RWPE1 (cell line): ENCODE measurements at regions not wholly inside any gene's neighbourhood (a gene's known extent, or its start where the extent isn't known, plus 50 kb on each side); places are given as distances from the start of the nearest gene placed in this dataset.

Experiments
- CTCF ChIA-PET: fragments of 350-600 bp; sonication (Branson Sonifier 250); formaldehyde crosslinking; extraction: SDS; loops from one replicate; lab custom pipeline; 2021; lab: Yijun Ruan, JAX
- POLR2A ChIA-PET: fragments of 400-600 bp; formaldehyde crosslinking; extraction: SDS; loops from one replicate; lab custom pipeline; 2020; ENCODE audit warnings: antibody characterized with exemption; ENCODE audit not compliant: low non-redundant PET; lab: Yijun Ruan, JAX
- DNase-seq: peaks from one replicate; pipeline ENCODE4 v3.0.0; 2012; ENCODE audit warnings: low spot score
- H3K27ac ChIP-seq: fragments of 450-650 bp; 2 replicates; pipeline ENCODE4 v1.5.1; 2017
- TF ChIP-seq, protein P1 (sequence below): fragments of 450-650 bp; conservative IDR thresholded peaks from 2 replicates; pipeline ENCODE4 v1.5.1; 2017; ENCODE audit warnings: low read depth, mild to moderate bottlenecking

DNA sequence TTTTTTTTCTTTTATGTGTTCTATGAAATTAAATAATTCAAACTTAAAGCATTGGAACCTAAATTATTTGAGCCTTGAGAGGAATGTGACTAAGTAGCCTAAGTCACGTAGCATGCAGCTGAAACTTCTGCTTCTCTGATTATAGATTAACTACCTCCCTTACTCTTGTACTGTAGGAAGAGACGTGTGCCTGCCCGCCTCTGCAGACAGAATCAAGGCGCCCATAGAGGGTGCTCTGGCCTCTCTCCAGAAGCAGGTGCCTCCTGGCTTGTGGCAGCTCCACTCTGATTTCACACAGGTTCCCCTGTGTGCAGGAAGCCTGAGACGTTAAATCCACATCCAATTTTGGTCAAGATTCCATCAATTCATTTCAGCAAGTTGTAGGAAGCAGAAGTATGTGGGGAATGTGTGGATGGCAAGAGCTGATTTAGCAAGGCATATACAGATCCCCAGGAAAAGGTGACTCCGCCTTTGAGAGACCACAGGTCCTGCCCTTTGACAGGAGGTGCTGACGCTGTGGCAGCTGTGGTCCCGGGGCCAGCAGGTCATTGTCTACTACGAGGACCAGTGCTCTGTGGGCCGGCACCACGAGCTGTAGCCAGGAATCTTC is 1418.8 kb downstream of the CDH11 start:
- TF ChIP-seq, protein P1, sequence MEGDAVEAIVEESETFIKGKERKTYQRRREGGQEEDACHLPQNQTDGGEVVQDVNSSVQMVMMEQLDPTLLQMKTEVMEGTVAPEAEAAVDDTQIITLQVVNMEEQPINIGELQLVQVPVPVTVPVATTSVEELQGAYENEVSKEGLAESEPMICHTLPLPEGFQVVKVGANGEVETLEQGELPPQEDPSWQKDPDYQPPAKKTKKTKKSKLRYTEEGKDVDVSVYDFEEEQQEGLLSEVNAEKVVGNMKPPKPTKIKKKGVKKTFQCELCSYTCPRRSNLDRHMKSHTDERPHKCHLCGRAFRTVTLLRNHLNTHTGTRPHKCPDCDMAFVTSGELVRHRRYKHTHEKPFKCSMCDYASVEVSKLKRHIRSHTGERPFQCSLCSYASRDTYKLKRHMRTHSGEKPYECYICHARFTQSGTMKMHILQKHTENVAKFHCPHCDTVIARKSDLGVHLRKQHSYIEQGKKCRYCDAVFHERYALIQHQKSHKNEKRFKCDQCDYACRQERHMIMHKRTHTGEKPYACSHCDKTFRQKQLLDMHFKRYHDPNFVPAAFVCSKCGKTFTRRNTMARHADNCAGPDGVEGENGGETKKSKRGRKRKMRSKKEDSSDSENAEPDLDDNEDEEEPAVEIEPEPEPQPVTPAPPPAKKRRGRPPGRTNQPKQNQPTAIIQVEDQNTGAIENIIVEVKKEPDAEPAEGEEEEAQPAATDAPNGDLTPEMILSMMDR: no peak
- CTCF ChIA-PET: interaction anchor here (0.7 kb wide), 1 partner anchor 243 kb away, joined by 3 read pairs; no protein-coding TSS in a partner anchor
- DNase-seq: no peak
- H3K27ac ChIP-seq: no peak overlapping the region
- POLR2A ChIA-PET: no interaction called here

- ChIA-PET CTCF (no interaction called here), POLR2A (no interaction called here)
- no peak overlapping the region for H3K27ac ChIP-seq
- TF ChIP-seq, protein P1: no peak
- no peak for DNase-seq
Observed at GRCh38 chr16:63697736-63698135, 1424.1 kb downstream of the CDH11 start.

- DNase-seq: no peak
- ChIA-PET CTCF (no interaction called here), POLR2A (no interaction called here)
- TF ChIP-seq, protein P1: no peak
- no peak overlapping the region for H3K27ac ChIP-seq
Observed at GRCh38 chr16:63695347-63695746, 1426.5 kb downstream of the CDH11 start.

DNA sequence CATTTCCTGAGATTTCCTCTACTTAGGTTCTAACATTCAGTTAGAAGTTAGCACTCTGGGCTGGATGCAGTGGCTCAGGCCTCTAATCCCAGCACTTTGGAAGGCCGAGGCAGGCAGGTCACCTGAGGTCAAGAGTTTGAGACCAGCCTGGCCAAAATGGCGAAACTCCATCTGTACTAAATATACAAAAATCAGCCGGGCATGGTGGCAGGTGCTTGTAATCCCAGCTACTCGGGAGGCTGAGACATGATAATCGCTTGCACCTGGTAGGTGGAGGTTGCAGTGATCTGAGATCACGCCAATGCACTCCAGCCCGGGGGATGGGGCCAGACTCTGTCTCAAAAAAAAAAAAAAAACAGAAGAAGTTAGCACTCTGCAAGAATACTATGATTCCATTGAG is 1430.9 kb downstream of the CDH11 start:
- no peak for DNase-seq
- ChIA-PET POLR2A (no interaction called here), CTCF (no interaction called here)
- no peak overlapping the region for H3K27ac ChIP-seq
- TF ChIP-seq, protein P1: no peak

DNA sequence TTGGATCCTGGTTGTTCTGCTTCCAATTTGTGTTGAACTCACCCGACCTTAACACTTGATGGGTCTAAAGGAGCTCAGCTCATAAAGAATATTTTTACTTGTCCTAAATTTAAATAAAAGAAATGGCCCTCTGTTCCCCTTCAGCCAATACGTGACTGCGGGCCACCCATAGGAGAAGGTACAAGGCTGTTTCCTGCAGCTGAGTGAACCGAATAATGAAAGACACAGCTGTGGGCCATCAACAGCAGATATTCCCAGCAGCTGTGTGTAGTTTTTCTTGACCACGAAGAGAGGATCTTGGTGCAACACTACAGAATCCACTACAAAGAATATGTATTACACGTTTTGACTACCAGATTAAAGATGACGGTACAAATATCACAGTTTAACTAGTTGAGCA is 1431.6 kb downstream of the CDH11 start:
- ChIA-PET POLR2A (no interaction called here), CTCF (interaction anchor here (0.6 kb wide), 1 partner anchor 13 kb away, joined by 3 read pairs; no protein-coding TSS in a partner anchor)
- TF ChIP-seq, protein P1: no peak
- DNase-seq: no peak
- H3K27ac ChIP-seq: no peak overlapping the region

GRCh38 chr16:63689068-63689467 is 1432.8 kb downstream of the CDH11 start:
- no peak overlapping the region for H3K27ac ChIP-seq
- no peak for DNase-seq
- POLR2A ChIA-PET: no interaction called here
- CTCF ChIA-PET: no interaction called here
- TF ChIP-seq, protein P1: no peak
